K562 (cell line): ENCODE measurements at regions not wholly inside any gene's neighbourhood (a gene's known extent, or its start where the extent isn't known, plus 50 kb on each side); places are given as distances from the start of the nearest gene placed in this dataset.

ENCODE experiments used
- ARID3A ChIP-seq: IDR thresholded peaks from 2 replicates; pipeline ENCODE4 v1.6.1; 2012; ENCODE audit warnings: low read depth, low read length, improper control_type of control experiment, borderline replicate concordance
- ATF7 ChIP-seq: fragments of 450-650 bp; IDR thresholded peaks from 2 replicates; pipeline ENCODE4 v1.7.1; 2014; ENCODE audit warnings: mild to moderate bottlenecking, moderate library complexity
- FOXJ3 ChIP-seq: sonication (generic); formaldehyde crosslinking; IDR thresholded peaks from 2 replicates; pipeline ENCODE4 v1.4.0; 2020; ENCODE audit warnings: mild to moderate bottlenecking, missing genetic modification reagents
- FOXO4 ChIP-seq: fragments of 450-650 bp; formaldehyde crosslinking; IDR thresholded peaks from 2 replicates; pipeline ENCODE4 v1.4.0; 2020; ENCODE audit warnings: mild to moderate bottlenecking, moderate library complexity
- HOMEZ ChIP-seq: fragments of 250-450 bp; sonication (Bioruptor Pico); IDR thresholded peaks from 2 replicates; pipeline ENCODE4 v1.4.0; 2020; ENCODE audit warnings: mild to moderate bottlenecking, moderate library complexity
- IRF2 ChIP-seq: sonication (generic); formaldehyde crosslinking; IDR thresholded peaks from 2 replicates; pipeline ENCODE4 v1.8.1; 2022; ENCODE audit warnings: mild to moderate bottlenecking, missing genetic modification reagents
- KAT2B ChIP-seq: IDR thresholded peaks from one replicate; pipeline ENCODE4 v1.6.1; 2012; ENCODE audit warnings: low read depth, mild to moderate bottlenecking, control low read depth, inconsistent platforms, low read length, moderate library complexity
- MCM3 ChIP-seq: fragments of 450-650 bp; IDR thresholded peaks from 2 replicates; pipeline ENCODE4 v1.6.1; 2016
- NEUROD1 ChIP-seq: fragments of 150-350 bp; IDR thresholded peaks from 2 replicates; pipeline ENCODE4 v1.6.1; 2014; ENCODE audit warnings: borderline replicate concordance, low read length, low read depth; ENCODE audit not compliant: partially characterized antibody
- PKNOX1 ChIP-seq: fragments of 450-650 bp; IDR thresholded peaks from 2 replicates; pipeline ENCODE4 v1.6.1; 2016
- SMAD2 ChIP-seq: fragments of 150-350 bp; IDR thresholded peaks from 2 replicates; pipeline ENCODE4 v1.6.1; 2014; ENCODE audit warnings: low read depth, mild to moderate bottlenecking, low read length
- SMARCA4 ChIP-seq: fragments of 450-650 bp; IDR thresholded peaks from 2 replicates; pipeline ENCODE4 v1.6.1; 2016
- ZNF253 ChIP-seq: fragments of 250-450 bp; sonication (Bioruptor Pico); conservative IDR thresholded peaks from 2 replicates; pipeline ENCODE4 v1.6.1; 2021; ENCODE audit warnings: mild to moderate bottlenecking
- ZNF277 ChIP-seq: fragments of 250-450 bp; sonication (Bioruptor Pico); IDR thresholded peaks from 2 replicates; pipeline ENCODE4 v1.8.0; 2022; ENCODE audit warnings: inconsistent platforms, mild to moderate bottlenecking, moderate library complexity, borderline replicate concordance
- ZNF592 ChIP-seq: fragments of 450-650 bp; IDR thresholded peaks from 2 replicates; pipeline ENCODE4 v1.6.1; 2017; ENCODE audit warnings: antibody characterized with exemption, mild to moderate bottlenecking

GRCh38 chr17:68759343-68760140 is 158.4 kb upstream of the FAM20A start (continued):
- TF ChIP-seq PKNOX1 (no peak), SMAD2 (no peak), ARID3A (no peak), ATF7 (peak; percentile 42), ZNF277 (CRISPR knock-in tag) (no peak), FOXO4 (CRISPR knock-in tag) (no peak), ZNF592 (peak; percentile 56; the same call in 1 of the 2 replicates), HOMEZ (CRISPR knock-in tag) (no peak), MCM3 (no peak), KAT2B (no peak), FOXJ3 (CRISPR knock-in tag) (no peak), ZNF253 (CRISPR knock-in tag) (no peak), SMARCA4 (no peak; the same call in 1 of the 2 replicates), IRF2 (CRISPR knock-in tag) (no peak), NEUROD1 (peak; percentile 46)
